Prostate gland (tissue), 2 donors: ENCODE measurements at regions not wholly inside any gene's neighbourhood (a gene's known extent, or its start where the extent isn't known, plus 50 kb on each side); places are given as distances from the start of the nearest gene placed in this dataset.

Experiments
- CTCF ChIP-seq, 4 experiments: fragments of 200-600 bp in 2 of 4; fragments of 450-650 bp in 2 of 4; sonication (generic) in 2 of 4; IDR thresholded peaks; 1 replicate in 3 of 4; 2 replicates in 1 of 4; pipeline ENCODE4 v1.5.1; 2016 to 2019; ENCODE audit warnings: antibody characterized with exemption in 4 of 4, mild to moderate bottlenecking in 2 of 4, moderate library complexity in 2 of 4
- POLR2A ChIP-seq: fragments of 450-650 bp; IDR thresholded peaks from one replicate; pipeline ENCODE4 v1.6.1; 2016; ENCODE audit warnings: antibody characterized with exemption, mild to moderate bottlenecking
- POLR2AphosphoS5 ChIP-seq: sonication (generic); formaldehyde crosslinking; IDR thresholded peaks from one replicate; pipeline ENCODE4 v1.6.1; 2017; ENCODE audit warnings: antibody characterized with exemption

GRCh38 chrX:20596856-20597255, 330.1 kb upstream of the RPS6KA3 start:
- TF ChIP-seq CTCF (IDR thresholded peaks at IDR 0.05) (no peak), POLR2A (no peak), POLR2AphosphoS5 (no peak)
